PC-9 (cell line): ENCODE measurements at regions not wholly inside any gene's neighbourhood (a gene's known extent, or its start where the extent isn't known, plus 50 kb on each side); places are given as distances from the start of the nearest gene placed in this dataset.

Experiments
- BruUV-seq: library from RNA; stranded (reverse); fragments of 400-500 nt; replicated peaks from 2 replicates; lab custom pipeline; 2021; lab: Mats Ljungman, UMichigan
- CTCF ChIA-PET: fragments of 300-600 bp; sonication (Branson Sonifier 250); formaldehyde crosslinking; loops from one replicate; lab custom pipeline; 2022; ENCODE audit warnings: antibody characterized with exemption; lab: Charles Lee
- POLR2A ChIA-PET: fragments of 300-600 bp; sonication (Branson Sonifier 250); formaldehyde crosslinking; loops from one replicate; lab custom pipeline; 2022; ENCODE audit warnings: antibody characterized with exemption; ENCODE audit not compliant: unreplicated experiment; lab: Charles Lee
- DNase-seq, 2 experiments: peaks; one replicate each; pipeline versions ENCODE4 v3.0.0 to v3.0.0-alpha.2; 2015 to 2022; ENCODE audit warnings: mixed read lengths in 1 of 2
- H2AFZ ChIP-seq: fragments of 200-600 bp; sonication (generic); 2 replicates; pipeline ENCODE4 v1.8.1; 2017; ENCODE audit warnings: antibody characterized with exemption
- H3F3A ChIP-seq: fragments of 200-600 bp; sonication (generic); 2 replicates; pipeline ENCODE4 v1.8.1; 2017; ENCODE audit warnings: antibody characterized with exemption, mild to moderate bottlenecking, low read depth; ENCODE audit not compliant: insufficient read depth
- H3K27ac ChIP-seq: fragments of 200-600 bp; sonication (generic); 2 replicates; pipeline ENCODE4 v1.6.1; 2016; ENCODE audit warnings: mixed run types
- H3K27me3 ChIP-seq: fragments of 200-600 bp; sonication (generic); 2 replicates; pipeline ENCODE4 v1.6.1; 2016; ENCODE audit warnings: low read depth, mixed run types; ENCODE audit not compliant: insufficient read depth
- H3K36me3 ChIP-seq: fragments of 200-600 bp; sonication (generic); 2 replicates; pipeline ENCODE4 v1.6.1; 2016; ENCODE audit warnings: low read depth, mixed run types
- H3K4me1 ChIP-seq: fragments of 200-600 bp; sonication (generic); replicated peaks from 2 replicates; pipeline ENCODE4 v1.6.1; 2016; ENCODE audit warnings: mixed run types; ENCODE audit not compliant: insufficient read depth
- H3K4me2 ChIP-seq: fragments of 200-600 bp; sonication (generic); 2 replicates; pipeline ENCODE4 v1.6.1; 2017; ENCODE audit warnings: mixed run types
- H3K4me3 ChIP-seq: fragments of 200-600 bp; sonication (generic); 2 replicates; pipeline ENCODE4 v1.6.1; 2016; ENCODE audit warnings: mixed run types
- H3K79me2 ChIP-seq: fragments of 200-600 bp; sonication (generic); 2 replicates; pipeline ENCODE4 v1.6.1; 2017; ENCODE audit warnings: low read depth, mixed run types
- H3K9me2 ChIP-seq: fragments of 200-600 bp; sonication (generic); 2 replicates; pipeline ENCODE4 v1.8.1; 2017; ENCODE audit warnings: mild to moderate bottlenecking; ENCODE audit not compliant: insufficient read depth
- H3K9me3 ChIP-seq: fragments of 200-600 bp; sonication (generic); 2 replicates; pipeline ENCODE4 v1.8.1; 2016; ENCODE audit warnings: low read depth; ENCODE audit not compliant: insufficient read depth
- H4K20me1 ChIP-seq: fragments of 200-600 bp; sonication (generic); 2 replicates; pipeline ENCODE4 v1.8.1; 2017; ENCODE audit not compliant: insufficient read depth
- CTCF ChIP-seq: fragments of 200-600 bp; sonication (generic); conservative IDR thresholded peaks from 2 replicates; pipeline ENCODE4 v1.6.1; 2017; ENCODE audit warnings: mixed run types, antibody characterized with exemption, mild to moderate bottlenecking, moderate library complexity
- EZH2 ChIP-seq: fragments of 200-600 bp; sonication (generic); IDR thresholded peaks from 2 replicates; pipeline ENCODE4 v1.8.0; 2017; ENCODE audit warnings: antibody characterized with exemption, low read depth
- intact Hi-C: fragments of 100-400 bp; cut with micrococcal nuclease; formaldehyde crosslinking; loops from one replicate; pipeline ENCODE4 v1.10.0; 2022; ENCODE audit not compliant: unreplicated experiment

GRCh38 chr3:153628591-153628990 lies 466.6 kb downstream of the RAP2B start:
- no peaks in the 10 kb centered on the region for H3K36me3 ChIP-seq
- ChIA-PET CTCF (no interaction called here), POLR2A (no interaction called here)
- no peaks in the 10 kb centered on the region for H3K4me1 ChIP-seq
- no peak for DNase-seq
- H3K27ac ChIP-seq, result no peak overlapping the region
- H3K9me2 ChIP-seq, result no peaks in the 10 kb centered on the region
- H4K20me1 ChIP-seq, result no peaks in the 10 kb centered on the region
- no peaks in the 10 kb centered on the region for H3K79me2 ChIP-seq
- H2AFZ ChIP-seq, result no peak overlapping the region
- intact Hi-C loops, result no loop called here
- no peak overlapping the region for H3K4me3 ChIP-seq
- no peaks in the 10 kb centered on the region for H3K9me3 ChIP-seq
- BruUV-seq, result no TSS peak
- H3K4me2 ChIP-seq, result no peak overlapping the region
- H3K27me3 ChIP-seq, result no peaks in the 10 kb centered on the region
- TF ChIP-seq CTCF (no peak), EZH2 (no peak)
- no peaks in the 10 kb centered on the region for H3F3A ChIP-seq

DNA sequence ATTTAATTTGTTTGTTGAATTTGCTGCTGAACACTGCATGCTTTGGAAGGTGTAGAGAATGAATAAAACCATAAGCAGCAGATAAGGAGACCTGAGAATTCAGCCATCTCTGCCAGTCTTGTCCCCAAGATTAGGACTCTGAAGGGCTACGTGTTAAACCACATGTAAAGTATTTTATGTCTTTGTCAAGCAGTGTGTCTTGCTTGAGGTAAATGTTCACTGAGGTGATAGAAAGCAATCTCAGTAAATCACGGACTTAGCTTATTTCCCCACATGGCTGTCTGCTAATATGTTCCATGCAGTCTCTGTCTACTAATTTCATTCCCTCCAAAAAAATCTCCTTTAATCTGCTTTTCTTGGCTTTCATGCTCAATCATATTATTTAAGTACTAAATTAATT lies 467.1 kb downstream of the RAP2B start:
- Histone ChIP-seq H3K4me1 (no peaks in the 10 kb centered on the region), H3K9me3 (no peaks in the 10 kb centered on the region), H3K4me2 (no peak overlapping the region), H3K4me3 (no peak overlapping the region), H3K36me3 (no peaks in the 10 kb centered on the region), H3F3A (no peaks in the 10 kb centered on the region), H2AFZ (no peak overlapping the region), H3K27me3 (no peaks in the 10 kb centered on the region), H3K9me2 (no peaks in the 10 kb centered on the region), H3K79me2 (no peaks in the 10 kb centered on the region), H4K20me1 (no peaks in the 10 kb centered on the region), H3K27ac (no peak overlapping the region)
- POLR2A ChIA-PET, result no interaction called here
- intact Hi-C loops, result no loop called here
- no peak for DNase-seq
- TF ChIP-seq CTCF (no peak), EZH2 (no peak)
- CTCF ChIA-PET, result no interaction called here
- no TSS peak for BruUV-seq

- H3K9me2 ChIP-seq, result no peaks in the 10 kb centered on the region
- no peaks in the 10 kb centered on the region for H4K20me1 ChIP-seq
- TF ChIP-seq CTCF (no peak), EZH2 (no peak)
- ChIA-PET POLR2A (interaction anchor here (0.7 kb wide), 2 partner anchors 17 to 460 kb away, joined by 4 to 5 read pairs; no protein-coding TSS in a partner anchor), CTCF (no interaction called here)
- BruUV-seq, result no TSS peak
- no peak overlapping the region for H3K4me3 ChIP-seq
- H3K4me2 ChIP-seq, result no peak overlapping the region
- DNase-seq, result no peak
- intact Hi-C loops, result no loop called here
- H3K4me1 ChIP-seq, result no peaks in the 10 kb centered on the region
- H3K9me3 ChIP-seq, result no peaks in the 10 kb centered on the region
- no peaks in the 10 kb centered on the region for H3K27me3 ChIP-seq
- H3F3A ChIP-seq, result no peaks in the 10 kb centered on the region
- no peaks in the 10 kb centered on the region for H3K79me2 ChIP-seq
- H3K36me3 ChIP-seq, result no peaks in the 10 kb centered on the region
- H3K27ac ChIP-seq, result no peak overlapping the region
- no peak overlapping the region for H2AFZ ChIP-seq
These were observed 469.1 kb downstream of the RAP2B start for GRCh38 chr3:153631102-153631501.
